Astrocyte (in vitro differentiated cells and primary cell): ENCODE measurements at regions not wholly inside any gene's neighbourhood (a gene's known extent, or its start where the extent isn't known, plus 50 kb on each side); places are given as distances from the start of the nearest gene placed in this dataset.

Experiments
- CTCF ChIP-seq: IDR thresholded peaks from 2 replicates; pipeline ENCODE4 v1.5.1; 2011; ENCODE audit warnings: low read depth, mild to moderate bottlenecking, inconsistent platforms, low read length, moderate library complexity; ENCODE audit not compliant: insufficient read depth
- EZH2 ChIP-seq: IDR thresholded peaks from 2 replicates; pipeline ENCODE4 v1.6.1; 2012; ENCODE audit warnings: mild to moderate bottlenecking, low read length, inconsistent platforms; ENCODE audit not compliant: insufficient read depth

GRCh38 chr1:143691400-143691891, 280.3 kb downstream of the FAM72C start:
- TF ChIP-seq CTCF (no peak), EZH2 (no peak)
